Activated T-helper 17 cell treated with anti-CD3 and anti-CD28 coated beads, Interleukin-2, amount 50 U/mL, for 72 hours (primary cell): ENCODE measurements at regions not wholly inside any gene's neighbourhood (a gene's known extent, or its start where the extent isn't known, plus 50 kb on each side); places are given as distances from the start of the nearest gene placed in this dataset.

ENCODE experiments used
- ATAC-seq: fragments of 150-1000 bp; cut with Tn5 transposase; replicated peaks from 2 replicates; pipeline ENCODE4 v1.10.0; 2021; ENCODE audit warnings: mild to moderate bottlenecking, moderate library complexity
- H3K27ac Mint-ChIP-seq: one replicate; pipeline ENCODE4 v1.8.0; 2022; ENCODE audit warnings: mixed read lengths
- H3K27me3 Mint-ChIP-seq: one replicate; pipeline ENCODE4 v1.8.0; 2022; ENCODE audit warnings: mixed read lengths
- H3K36me3 Mint-ChIP-seq: one replicate; pipeline ENCODE4 v1.8.0; 2022; ENCODE audit warnings: low read depth, mild to moderate bottlenecking, mixed read lengths
- H3K4me1 Mint-ChIP-seq: one replicate; pipeline ENCODE4 v1.8.0; 2022; ENCODE audit warnings: mixed read lengths
- H3K4me3 Mint-ChIP-seq: one replicate; pipeline ENCODE4 v1.8.0; 2022; ENCODE audit warnings: mild to moderate bottlenecking, mixed read lengths
- H3K9me3 Mint-ChIP-seq: one replicate; pipeline ENCODE4 v1.8.0; 2022; ENCODE audit warnings: mixed read lengths

DNA sequence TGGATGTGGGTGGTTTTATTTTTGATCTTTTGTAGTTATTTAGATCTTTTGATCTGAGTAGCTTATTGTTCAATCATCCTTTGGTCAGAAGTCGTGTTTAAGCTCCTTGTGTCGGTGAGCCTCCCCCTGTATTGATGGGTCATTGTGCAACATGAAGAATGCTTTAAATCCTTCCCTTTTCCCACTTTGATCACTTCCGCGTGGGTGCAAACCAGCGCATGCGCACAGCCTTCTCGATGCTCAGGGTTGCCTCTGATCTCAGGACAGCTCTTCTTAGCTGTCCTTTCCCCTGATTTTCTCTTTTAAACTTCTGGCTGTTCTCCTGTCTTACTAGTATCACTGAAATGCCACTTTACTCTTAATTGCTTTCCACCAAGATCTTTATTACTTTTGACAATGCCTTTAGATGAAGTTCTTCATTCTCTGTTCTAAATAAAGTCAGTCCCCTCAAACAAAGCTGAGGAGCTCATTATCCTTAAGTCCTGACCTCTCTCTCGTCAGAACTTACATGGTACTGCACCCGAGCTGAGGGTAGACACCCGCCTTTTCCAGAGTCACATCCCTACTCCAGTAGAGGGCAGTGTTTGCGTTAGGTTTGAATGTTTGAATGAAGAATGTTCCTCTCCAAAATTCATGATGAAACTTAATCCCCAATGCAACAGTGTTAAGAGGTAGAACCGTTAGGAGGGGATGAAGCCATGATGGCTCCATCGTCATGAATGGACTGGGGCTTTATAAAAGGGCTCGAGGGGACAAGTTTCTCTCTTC, 547.9 kb upstream of the TMPRSS15 start:
- Mint-ChIP-seq H3K27me3 (no peaks in the 10 kb centered on the region), H3K4me1 (no peaks in the 10 kb centered on the region), H3K27ac (no peak overlapping the region), H3K36me3 (no peaks in the 10 kb centered on the region), H3K9me3 (peaks cover 5% of the 10 kb centered on the region), H3K4me3 (no peak overlapping the region)
- no peak for ATAC-seq

DNA sequence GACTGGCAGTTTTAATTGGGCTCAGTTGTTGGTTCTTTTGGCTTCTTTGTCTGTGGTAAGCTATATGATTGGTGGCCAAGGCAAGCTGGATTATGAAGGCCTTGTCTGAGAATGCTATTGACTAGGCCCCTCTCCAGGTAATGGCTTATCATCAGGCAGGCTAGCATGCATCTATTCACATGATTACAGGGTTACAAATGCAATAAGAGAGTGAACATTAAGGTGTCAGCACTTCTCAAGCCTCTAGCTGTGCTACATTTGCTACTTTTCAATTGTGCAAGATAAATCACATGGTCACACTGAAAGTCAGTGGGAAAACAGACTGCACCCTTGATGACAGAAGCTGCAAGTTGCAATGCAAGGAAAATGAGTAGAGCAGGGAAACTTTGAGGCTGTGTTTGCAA, 550.9 kb upstream of the TMPRSS15 start:
- no peaks in the 10 kb centered on the region for H3K36me3 Mint-ChIP-seq
- no peak overlapping the region for H3K27ac Mint-ChIP-seq
- peaks cover 8% of the 10 kb centered on the region for H3K9me3 Mint-ChIP-seq
- no peak overlapping the region for H3K4me3 Mint-ChIP-seq
- H3K27me3 Mint-ChIP-seq = no peaks in the 10 kb centered on the region
- no peaks in the 10 kb centered on the region for H3K4me1 Mint-ChIP-seq
- ATAC-seq = no peak

DNA sequence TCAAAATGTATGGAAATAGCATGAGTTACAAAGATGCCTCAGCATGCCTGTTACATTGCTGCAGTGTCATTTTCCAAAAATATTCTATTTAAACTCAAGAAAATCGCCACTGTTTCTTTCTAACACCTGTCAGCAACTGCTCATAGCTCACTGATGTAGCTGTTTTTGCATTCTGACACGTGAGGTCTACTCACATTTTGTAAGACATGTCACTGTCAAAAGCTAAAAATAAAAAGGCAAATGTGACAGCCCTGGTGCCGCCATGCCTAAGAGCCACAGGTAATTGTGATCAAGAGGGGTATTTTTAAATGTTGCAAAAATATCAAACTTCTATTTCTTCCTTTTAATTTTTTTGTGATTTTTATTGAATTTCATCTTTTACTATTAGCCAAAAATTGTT, 556.2 kb upstream of the TMPRSS15 start:
- no peak for ATAC-seq
- no peaks in the 10 kb centered on the region for H3K36me3 Mint-ChIP-seq

DNA sequence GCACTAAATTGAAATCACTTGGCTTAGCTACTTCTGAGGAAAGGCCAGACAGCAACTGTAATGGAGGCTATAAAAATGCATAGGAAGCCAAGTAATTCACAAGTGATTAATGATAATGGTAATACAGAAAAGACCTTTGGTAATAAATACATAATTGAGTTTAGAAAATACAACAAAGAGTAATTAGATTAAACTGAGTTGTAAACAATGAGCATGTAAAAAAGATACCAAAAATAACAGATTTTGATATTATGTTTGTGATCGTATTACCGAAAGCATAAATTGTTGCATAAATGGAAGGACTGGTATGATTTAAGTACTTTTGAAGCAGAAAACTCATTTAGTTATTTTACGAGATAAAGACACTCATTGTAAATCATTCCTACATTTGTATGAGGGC, 556.7 kb upstream of the TMPRSS15 start:
- Mint-ChIP-seq H3K27me3 (no peaks in the 10 kb centered on the region), H3K4me1 (no peaks in the 10 kb centered on the region), H3K27ac (no peak overlapping the region), H3K9me3 (peaks cover 3% of the 10 kb centered on the region), H3K36me3 (no peaks in the 10 kb centered on the region), H3K4me3 (no peak overlapping the region)
- no peak for ATAC-seq

More for the DNA sequence above, 556.2 kb upstream of the TMPRSS15 start:
- Mint-ChIP-seq H3K27ac (no peak overlapping the region), H3K4me1 (no peaks in the 10 kb centered on the region), H3K27me3 (no peaks in the 10 kb centered on the region), H3K9me3 (peaks cover 3% of the 10 kb centered on the region), H3K4me3 (no peak overlapping the region)

DNA sequence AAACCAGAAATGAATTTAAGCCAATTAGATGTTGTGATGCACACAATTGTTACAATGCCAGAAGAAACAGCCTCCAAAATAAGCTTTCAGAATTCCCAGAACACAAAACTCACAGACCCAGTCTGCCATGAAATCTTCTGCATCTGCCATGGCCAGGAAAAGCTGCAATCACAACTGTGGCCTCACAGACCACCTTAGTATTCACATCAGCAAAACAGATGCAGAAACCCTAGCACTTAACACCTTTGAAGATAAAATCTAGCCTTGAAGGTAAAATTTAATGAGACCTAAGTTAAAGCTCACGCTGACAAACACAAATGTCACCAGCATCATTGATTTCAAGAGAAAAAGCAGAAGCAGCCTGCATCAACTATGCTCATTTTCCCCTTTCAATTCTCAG, 566.8 kb upstream of the TMPRSS15 start:
- H3K27me3 Mint-ChIP-seq = no peaks in the 10 kb centered on the region
- ATAC-seq = no peak
- no peak overlapping the region for H3K4me3 Mint-ChIP-seq
- no peaks in the 10 kb centered on the region for H3K36me3 Mint-ChIP-seq
- H3K27ac Mint-ChIP-seq = no peak overlapping the region
- H3K9me3 Mint-ChIP-seq = peaks cover 12% of the 10 kb centered on the region
- no peaks in the 10 kb centered on the region for H3K4me1 Mint-ChIP-seq

DNA sequence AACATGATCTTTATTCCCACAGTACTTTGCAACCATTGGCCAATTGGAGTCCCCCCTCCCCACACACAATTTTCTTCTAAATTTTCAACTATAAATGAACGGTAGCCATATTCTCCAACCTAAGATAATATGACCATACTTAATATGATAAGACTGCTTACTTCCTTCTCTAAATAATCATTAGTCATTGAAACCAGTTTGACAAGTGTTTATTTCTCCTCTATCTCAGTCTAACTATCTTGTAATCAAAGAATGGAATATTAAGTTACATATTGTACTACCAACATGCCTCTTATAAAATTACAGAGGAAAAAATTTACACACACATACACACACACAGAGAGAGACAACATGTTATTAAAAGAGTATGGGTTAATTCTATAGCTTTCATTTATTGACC, 567.4 kb upstream of the TMPRSS15 start:
- Mint-ChIP-seq H3K27ac (no peak overlapping the region), H3K36me3 (no peaks in the 10 kb centered on the region), H3K4me1 (no peaks in the 10 kb centered on the region), H3K4me3 (no peak overlapping the region), H3K27me3 (no peaks in the 10 kb centered on the region), H3K9me3 (peaks cover 12% of the 10 kb centered on the region)
- no peak for ATAC-seq

DNA sequence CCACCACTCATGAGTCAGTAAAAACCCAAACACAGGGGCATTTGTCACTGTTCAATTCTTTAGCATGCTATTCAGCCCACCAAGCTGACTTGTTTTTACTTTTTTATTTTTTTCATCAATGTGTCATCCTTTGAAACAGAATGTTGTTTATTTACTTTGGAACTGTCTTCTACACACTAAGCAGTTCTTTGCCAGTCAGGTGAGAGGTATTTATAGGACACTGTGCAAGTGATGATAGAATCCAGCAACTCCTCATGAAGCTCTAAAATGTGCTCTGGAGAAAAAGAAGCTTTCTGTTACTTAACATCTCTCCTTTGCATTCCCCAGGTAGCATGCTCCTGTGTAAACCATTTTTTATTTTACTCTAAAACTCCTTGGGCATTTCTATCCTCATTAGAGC, 582.0 kb upstream of the TMPRSS15 start:
- H3K4me3 Mint-ChIP-seq = no peak overlapping the region
- no peak for ATAC-seq
- no peaks in the 10 kb centered on the region for H3K4me1 Mint-ChIP-seq
- H3K27me3 Mint-ChIP-seq = no peaks in the 10 kb centered on the region
- H3K9me3 Mint-ChIP-seq = peaks cover 19% of the 10 kb centered on the region
- H3K27ac Mint-ChIP-seq = no peak overlapping the region
- H3K36me3 Mint-ChIP-seq = no peaks in the 10 kb centered on the region

DNA sequence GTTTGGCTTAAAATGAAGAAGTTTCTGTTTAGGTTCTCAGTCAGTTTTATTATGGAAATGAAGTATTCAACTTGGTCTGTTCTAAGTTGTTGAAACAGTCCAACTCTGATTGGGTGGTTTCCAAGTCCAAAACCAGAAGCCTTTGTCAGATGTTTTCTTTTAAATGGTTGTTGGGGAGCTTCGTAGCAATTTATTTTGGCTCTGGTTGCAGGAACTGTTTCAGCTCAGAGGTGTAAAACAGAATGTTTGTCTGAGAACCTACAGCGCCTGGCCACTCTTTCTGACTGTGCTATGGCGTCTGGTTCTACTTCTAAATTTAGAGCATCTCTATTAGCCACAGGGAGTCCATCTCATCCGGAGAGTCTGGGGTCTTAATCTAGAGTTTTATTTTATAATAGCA, 582.6 kb upstream of the TMPRSS15 start:
- no peak overlapping the region for H3K4me3 Mint-ChIP-seq
- no peaks in the 10 kb centered on the region for H3K4me1 Mint-ChIP-seq
- ATAC-seq = no peak
- no peaks in the 10 kb centered on the region for H3K27me3 Mint-ChIP-seq
- peaks cover 19% of the 10 kb centered on the region for H3K9me3 Mint-ChIP-seq
- H3K36me3 Mint-ChIP-seq = no peaks in the 10 kb centered on the region
- no peak overlapping the region for H3K27ac Mint-ChIP-seq

DNA sequence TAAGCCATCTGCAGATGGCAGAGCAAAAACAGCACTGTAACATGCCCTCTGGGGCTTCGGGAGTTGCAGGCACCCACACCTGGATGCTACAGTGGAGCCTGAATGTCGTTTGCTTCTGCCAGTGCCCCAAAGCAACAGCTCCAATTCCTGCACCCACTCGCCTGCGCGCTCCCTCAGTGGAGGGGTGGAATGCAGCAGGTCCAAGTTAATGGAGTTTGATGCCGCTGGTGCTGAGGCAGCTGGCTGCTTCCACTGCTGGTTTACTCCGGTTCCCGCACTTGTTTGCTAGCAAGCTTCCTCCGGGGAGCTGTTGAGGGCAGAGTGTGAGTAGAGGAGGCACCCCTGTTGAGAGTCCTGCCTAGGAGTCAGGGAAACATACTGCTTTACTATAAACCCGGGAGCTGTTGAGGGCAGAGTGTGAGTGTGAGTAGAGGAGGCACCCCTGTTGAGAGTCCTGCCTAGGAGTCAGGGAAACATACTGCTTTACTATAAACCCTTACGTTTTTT, 584.0 kb upstream of the TMPRSS15 start:
- H3K9me3 Mint-ChIP-seq = peaks cover 14% of the 10 kb centered on the region
- no peaks in the 10 kb centered on the region for H3K36me3 Mint-ChIP-seq
- no peak for ATAC-seq
- no peaks in the 10 kb centered on the region for H3K27me3 Mint-ChIP-seq
- H3K27ac Mint-ChIP-seq = no peak overlapping the region
- H3K4me3 Mint-ChIP-seq = no peak overlapping the region
- H3K4me1 Mint-ChIP-seq = no peaks in the 10 kb centered on the region

DNA sequence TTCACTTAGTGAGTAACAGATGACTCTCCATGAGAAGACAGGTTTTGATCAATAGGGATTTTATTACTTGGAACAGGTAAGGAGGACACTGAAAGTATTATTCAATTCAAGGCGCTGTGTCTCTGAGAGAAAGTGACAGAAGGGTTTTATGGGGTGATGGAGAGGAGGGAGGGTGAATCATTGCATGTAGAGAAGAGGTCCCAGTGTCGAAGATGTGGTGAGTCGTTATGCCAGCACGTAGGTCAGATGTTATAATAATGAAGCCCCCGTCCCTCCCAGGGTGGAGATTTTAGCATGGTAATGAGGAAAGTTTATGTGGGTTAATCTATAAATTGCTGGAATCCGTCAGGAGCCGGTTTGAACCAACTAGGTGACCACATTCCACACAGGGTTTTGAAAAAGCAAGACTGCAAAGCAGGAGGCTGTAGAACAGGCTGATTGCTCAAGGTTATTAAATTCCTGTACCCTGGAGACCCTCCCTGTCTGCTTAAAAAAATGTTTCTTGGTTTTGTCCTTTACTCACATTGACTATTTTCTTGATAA, 586.4 kb upstream of the TMPRSS15 start:
- Mint-ChIP-seq H3K4me1 (no peaks in the 10 kb centered on the region), H3K27me3 (no peaks in the 10 kb centered on the region), H3K9me3 (peaks cover 16% of the 10 kb centered on the region), H3K36me3 (no peaks in the 10 kb centered on the region), H3K4me3 (no peak overlapping the region), H3K27ac (no peak overlapping the region)
- no peak for ATAC-seq

DNA sequence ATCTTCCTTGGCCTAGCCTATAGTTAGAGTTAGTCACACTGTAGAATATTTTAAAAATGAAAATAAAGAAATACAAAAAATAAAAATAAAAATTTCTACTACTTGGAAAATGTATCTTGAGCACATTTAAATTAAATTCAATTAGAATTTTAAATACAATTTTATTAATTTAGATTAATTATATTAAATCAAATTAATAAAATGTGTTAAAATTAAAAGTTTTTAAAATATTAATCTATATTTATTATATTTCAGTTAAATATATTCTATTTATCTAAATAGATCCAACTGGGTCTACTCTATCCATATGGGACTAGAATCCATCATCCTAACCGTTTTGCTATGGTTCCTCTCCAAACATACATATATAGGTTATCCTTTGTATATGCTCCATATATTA, 588.3 kb upstream of the TMPRSS15 start:
- Mint-ChIP-seq H3K27me3 (no peaks in the 10 kb centered on the region), H3K4me3 (no peak overlapping the region), H3K27ac (no peak overlapping the region), H3K4me1 (no peaks in the 10 kb centered on the region), H3K36me3 (no peaks in the 10 kb centered on the region), H3K9me3 (peaks cover 21% of the 10 kb centered on the region)
- ATAC-seq = no peak

DNA sequence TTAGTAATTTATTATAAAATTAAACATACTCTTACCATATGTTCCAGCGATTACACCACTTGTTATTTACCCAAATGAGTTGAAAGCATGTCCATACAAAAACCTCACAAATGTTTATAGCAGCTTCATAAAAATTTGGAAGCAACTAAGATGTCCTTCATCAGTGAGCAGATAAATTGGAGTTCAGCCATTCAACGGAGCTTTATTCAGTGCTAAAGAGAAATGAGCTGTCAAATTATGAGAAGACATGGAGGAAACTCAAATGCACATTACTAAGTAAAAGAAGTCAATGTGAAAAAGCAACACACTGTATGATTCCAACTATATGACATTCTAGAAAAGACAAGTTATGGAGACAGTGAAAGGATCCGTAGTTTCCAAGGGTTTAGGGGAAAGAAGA, 606.7 kb upstream of the TMPRSS15 start:
- Mint-ChIP-seq H3K36me3 (no peaks in the 10 kb centered on the region), H3K27me3 (no peaks in the 10 kb centered on the region), H3K27ac (no peak overlapping the region), H3K4me1 (no peaks in the 10 kb centered on the region), H3K9me3 (peaks cover 7% of the 10 kb centered on the region), H3K4me3 (no peak overlapping the region)
- no peak for ATAC-seq

DNA sequence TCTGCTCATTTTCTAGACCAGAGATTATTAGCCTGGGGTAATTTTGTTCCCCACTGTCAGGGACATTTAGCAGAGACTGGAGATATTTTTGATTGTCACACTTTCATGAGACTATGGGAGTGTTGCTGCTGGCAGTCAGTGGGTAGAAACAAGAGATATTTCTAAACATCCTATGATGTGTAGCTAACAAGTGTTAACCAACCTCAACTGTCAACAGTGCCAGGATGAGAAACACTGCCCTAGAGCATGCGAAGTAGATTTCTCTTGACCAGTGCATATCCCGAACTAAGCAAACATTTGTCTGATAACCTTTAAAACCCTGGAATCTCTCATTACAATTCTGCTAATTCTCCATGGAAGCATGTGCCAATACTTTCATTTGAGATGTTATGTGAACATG, 607.4 kb upstream of the TMPRSS15 start:
- Mint-ChIP-seq H3K4me1 (no peaks in the 10 kb centered on the region), H3K36me3 (no peaks in the 10 kb centered on the region), H3K27me3 (no peaks in the 10 kb centered on the region), H3K27ac (no peak overlapping the region), H3K4me3 (no peak overlapping the region), H3K9me3 (peaks cover 6% of the 10 kb centered on the region)
- ATAC-seq = no peak

DNA sequence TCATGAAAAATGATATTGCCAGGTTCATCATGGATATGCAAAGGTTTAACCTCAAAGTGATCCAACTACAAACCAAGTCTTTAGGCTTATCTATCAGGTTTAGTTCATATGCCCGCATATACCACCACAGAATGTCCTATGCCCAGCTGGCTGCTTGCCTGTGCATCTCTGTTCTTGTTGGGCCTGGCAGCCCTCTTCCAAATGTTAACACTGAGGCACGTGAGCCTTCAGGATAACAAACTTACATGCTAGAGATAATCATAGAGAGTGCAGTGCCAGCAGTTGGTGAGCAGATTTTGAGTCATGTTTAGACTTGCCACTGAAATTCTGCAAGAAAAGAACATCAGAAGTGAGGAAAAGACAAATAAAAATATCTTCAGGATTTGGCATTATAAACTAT, 607.9 kb upstream of the TMPRSS15 start:
- no peaks in the 10 kb centered on the region for H3K27me3 Mint-ChIP-seq
- ATAC-seq = no peak
- no peak overlapping the region for H3K4me3 Mint-ChIP-seq
- no peaks in the 10 kb centered on the region for H3K4me1 Mint-ChIP-seq
- H3K36me3 Mint-ChIP-seq = no peaks in the 10 kb centered on the region
- H3K27ac Mint-ChIP-seq = no peak overlapping the region
- H3K9me3 Mint-ChIP-seq = peaks cover 6% of the 10 kb centered on the region

DNA sequence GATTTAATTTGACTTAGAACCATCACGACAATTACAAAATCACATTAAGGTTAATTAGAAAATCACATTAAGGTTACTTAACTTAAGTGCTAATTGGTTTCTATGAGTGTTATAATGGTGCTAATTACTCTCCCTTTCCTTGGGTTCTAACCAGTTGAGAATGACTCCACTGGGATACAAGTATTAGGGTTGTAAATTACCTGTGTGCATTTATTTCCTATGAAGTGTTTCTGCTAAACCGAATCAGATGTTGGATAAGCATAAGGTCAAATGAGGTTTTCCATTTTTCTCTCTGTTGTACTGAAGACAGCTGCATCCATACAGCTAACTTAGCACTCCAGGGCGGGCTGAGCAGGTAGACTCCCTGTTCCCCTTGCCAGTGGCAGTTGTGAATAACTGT, 610.3 kb upstream of the TMPRSS15 start:
- no peaks in the 10 kb centered on the region for H3K4me1 Mint-ChIP-seq
- H3K27me3 Mint-ChIP-seq = no peaks in the 10 kb centered on the region
- no peak overlapping the region for H3K4me3 Mint-ChIP-seq
- no peaks in the 10 kb centered on the region for H3K9me3 Mint-ChIP-seq
- no peaks in the 10 kb centered on the region for H3K36me3 Mint-ChIP-seq
- H3K27ac Mint-ChIP-seq = no peak overlapping the region
- ATAC-seq = no peak
